ENCODE measurements at regions not wholly inside any gene's neighbourhood (a gene's known extent, or its start where the extent isn't known, plus 50 kb on each side); places are given as distances from the start of the nearest gene placed in this dataset.
"Not testable (repeated sequence)": the region's sequence is repeated elsewhere in the genome, so short reads cannot be mapped to it uniquely, and the experiment has no call there.

DNA sequence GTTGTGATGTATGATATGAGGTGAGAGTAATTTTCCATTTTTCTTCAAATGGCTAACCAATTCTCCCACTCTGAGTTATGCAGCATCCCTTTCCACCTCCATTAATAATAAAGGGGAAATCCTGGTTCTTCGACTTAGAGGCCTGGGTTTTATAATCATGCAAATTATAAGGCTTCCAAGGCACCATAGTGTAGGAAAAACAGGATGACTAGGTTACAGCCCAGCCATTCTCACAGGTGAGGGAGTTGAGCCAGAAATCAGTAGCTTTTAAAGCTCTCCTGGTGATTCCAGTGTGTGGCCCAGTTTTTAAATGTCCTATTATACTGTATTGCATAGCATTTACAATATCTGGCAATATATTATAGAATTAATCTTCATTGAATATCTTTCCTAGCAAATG, 203.1 kb downstream of the ARHGEF9 start:
- POLR2A ChIA-PET, result no interaction called here
- Mint-ChIP-seq H3K4me1 (no peaks in the 10 kb centered on the region), H3K36me3 (ENCODE audit: low read depth) (no peaks in the 10 kb centered on the region), H3K27me3 (no peaks in the 10 kb centered on the region), H3K27ac (no peak overlapping the region), H3K4me3 (no peak overlapping the region), H3K9me3 (ENCODE audit: low read depth) (no peaks in the 10 kb centered on the region)
- ATAC-seq (no peak), DNase-seq (no peak)
- intact Hi-C loops (cut with DNase I, micrococcal nuclease), result no loop called here
- CTCF ChIA-PET, result no interaction called here

DNA sequence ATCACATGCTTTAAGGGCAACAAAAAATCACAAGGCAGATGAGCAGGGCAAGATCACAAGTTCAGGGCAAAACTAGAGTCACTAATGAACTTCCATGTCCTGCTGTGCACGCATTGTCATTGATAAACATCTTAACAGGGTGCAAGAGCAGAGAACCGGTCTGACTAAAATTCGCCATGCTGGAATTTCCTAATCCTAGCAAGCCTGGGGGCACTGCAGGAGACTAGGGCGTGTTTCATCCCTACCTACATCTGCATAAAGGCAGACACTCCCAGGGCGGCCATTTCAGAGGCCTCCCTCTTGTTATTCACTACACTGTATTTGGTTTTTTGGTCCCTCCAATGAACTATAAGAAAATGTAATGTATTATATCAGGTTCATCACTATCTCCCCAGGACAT, 203.6 kb downstream of the ARHGEF9 start:
- H3K27me3 Mint-ChIP-seq, result no peaks in the 10 kb centered on the region
- no peaks in the 10 kb centered on the region for H3K9me3 Mint-ChIP-seq (ENCODE audit: low read depth)
- intact Hi-C loops (cut with DNase I, micrococcal nuclease), result no loop called here
- H3K27ac Mint-ChIP-seq, result no peak overlapping the region
- ChIA-PET POLR2A (no interaction called here), CTCF (no interaction called here)
- DNase-seq (no peak), ATAC-seq (no peak)
- no peaks in the 10 kb centered on the region for H3K4me1 Mint-ChIP-seq
- no peak overlapping the region for H3K4me3 Mint-ChIP-seq
- H3K36me3 Mint-ChIP-seq (ENCODE audit: low read depth), result no peaks in the 10 kb centered on the region

DNA sequence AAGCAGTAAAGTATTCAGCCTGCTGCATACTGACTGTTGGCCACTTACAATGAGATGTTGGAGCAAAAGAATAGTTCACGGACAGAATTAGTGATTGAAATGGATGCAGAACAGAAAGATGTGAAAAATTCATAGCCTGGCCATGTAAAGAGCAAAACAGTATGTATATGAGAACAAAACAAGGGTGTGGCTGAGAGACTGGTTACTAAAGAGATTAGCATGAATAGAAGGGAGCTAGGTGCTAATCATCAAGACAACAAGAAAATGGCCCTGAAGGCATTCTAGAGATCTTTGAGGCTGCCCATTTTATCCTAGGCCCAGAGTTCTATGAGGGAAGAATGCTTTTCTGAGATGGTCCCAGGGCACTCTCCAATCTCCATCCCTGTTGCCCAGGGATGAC, 208.5 kb downstream of the ARHGEF9 start:
- Mint-ChIP-seq H3K27me3 (no peaks in the 10 kb centered on the region), H3K4me3 (no peak overlapping the region), H3K9me3 (ENCODE audit: low read depth) (no peaks in the 10 kb centered on the region), H3K27ac (no peak overlapping the region), H3K4me1 (no peaks in the 10 kb centered on the region), H3K36me3 (ENCODE audit: low read depth) (no peaks in the 10 kb centered on the region)
- POLR2A ChIA-PET, result no interaction called here
- CTCF ChIA-PET, result no interaction called here
- DNase-seq, result no peak
- ATAC-seq, result no peak
- intact Hi-C loops (cut with DNase I, micrococcal nuclease), result no loop called here

DNA sequence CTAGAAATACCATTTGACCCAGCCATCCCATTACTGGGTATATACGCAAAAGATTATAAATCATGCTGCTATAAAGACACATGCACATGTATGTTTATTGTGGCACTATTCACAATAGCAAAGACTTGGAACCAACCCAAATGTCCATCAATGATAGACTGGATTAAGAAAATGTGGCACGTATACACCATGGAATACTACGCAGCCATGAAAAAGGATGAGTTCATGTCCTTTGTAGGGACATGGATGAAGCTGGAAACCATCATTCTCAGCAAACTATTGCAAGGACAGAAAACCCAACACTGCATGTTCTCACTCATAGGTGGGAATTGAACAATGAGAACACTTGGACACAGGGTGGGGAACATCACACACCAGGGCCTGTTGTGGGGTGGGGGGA, 209.3 kb downstream of the ARHGEF9 start:
- DNase-seq; H3K27me3 Mint-ChIP-seq; H3K9me3 Mint-ChIP-seq (ENCODE audit: low read depth); H3K36me3 Mint-ChIP-seq (ENCODE audit: low read depth); H3K4me3 Mint-ChIP-seq; H3K27ac Mint-ChIP-seq; ATAC-seq; H3K4me1 Mint-ChIP-seq; intact Hi-C loops (cut with DNase I, micrococcal nuclease); POLR2A ChIA-PET: not testable (repeated sequence)
- CTCF ChIA-PET, result interaction anchor here (0.6 kb wide), 1 partner anchor 1951 kb away, joined by 3 read pairs; no protein-coding TSS in a partner anchor

DNA sequence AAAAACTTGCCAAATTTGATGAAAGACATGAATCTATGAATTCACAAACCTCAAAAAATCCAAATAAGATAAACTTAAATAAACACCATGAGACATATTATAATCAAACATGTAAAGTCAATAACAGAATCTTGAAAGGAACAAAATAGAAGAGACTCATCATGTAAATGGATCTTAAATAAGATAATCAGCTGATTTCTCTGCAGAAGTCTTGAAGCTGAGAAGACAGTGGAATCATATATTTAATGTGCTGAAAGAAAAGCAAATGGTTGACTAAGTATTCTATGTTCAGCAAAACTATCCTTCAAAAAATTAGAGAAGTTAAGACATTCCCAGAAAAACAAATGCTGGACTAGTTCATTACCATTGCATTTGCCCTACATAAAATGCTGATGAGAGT, 215.7 kb upstream of the SPIN4 start:
- no peak overlapping the region for H3K4me3 Mint-ChIP-seq
- no peaks in the 10 kb centered on the region for H3K9me3 Mint-ChIP-seq (ENCODE audit: low read depth)
- ATAC-seq (no peak), DNase-seq (no peak)
- no peaks in the 10 kb centered on the region for H3K4me1 Mint-ChIP-seq
- intact Hi-C loops (cut with DNase I, micrococcal nuclease), result no loop called here
- ChIA-PET POLR2A (no interaction called here), CTCF (no interaction called here)
- H3K36me3 Mint-ChIP-seq (ENCODE audit: low read depth), result no peaks in the 10 kb centered on the region
- no peak overlapping the region for H3K27ac Mint-ChIP-seq
- peaks cover 2% of the 10 kb centered on the region for H3K27me3 Mint-ChIP-seq

DNA sequence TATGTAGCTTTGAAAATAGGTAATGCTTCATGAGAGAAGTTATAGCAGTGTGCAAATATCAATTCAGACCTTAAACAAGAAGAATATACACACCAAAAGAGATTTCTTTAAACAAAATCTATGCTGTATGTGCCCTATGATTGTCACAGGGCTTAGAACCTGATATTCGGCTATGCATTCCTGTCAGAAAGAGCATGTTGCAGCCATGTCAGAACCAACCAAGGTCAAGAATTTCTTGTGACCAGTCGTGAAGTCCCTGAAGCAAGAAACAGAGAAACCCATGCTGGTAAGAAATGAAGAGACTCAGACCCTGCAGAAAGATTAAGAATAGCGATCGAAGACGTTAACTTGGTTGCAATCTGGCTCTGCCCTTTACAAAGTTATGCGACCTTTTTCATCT, 210.3 kb upstream of the SPIN4 start:
- Mint-ChIP-seq H3K4me1 (peaks cover 16% of the 10 kb centered on the region), H3K4me3 (peak overlapping the region; percentile 95), H3K36me3 (ENCODE audit: low read depth) (peaks cover 9% of the 10 kb centered on the region), H3K27ac (peak overlapping the region; percentile 51), H3K9me3 (ENCODE audit: low read depth) (peaks cover 4% of the 10 kb centered on the region), H3K27me3 (no peaks in the 10 kb centered on the region)
- ATAC-seq (no peak), DNase-seq (no peak)
- POLR2A ChIA-PET, result no interaction called here
- intact Hi-C loops (cut with DNase I, micrococcal nuclease), result loop anchor here (1.0 to 5.0 kb wide), 2 partner anchors 209 to 644 kb away; partner anchors contain the start of genes SPIN4 (in 2 of the 2) and AMER1 (in 1 of the 2)
- CTCF ChIA-PET, result no interaction called here

DNA sequence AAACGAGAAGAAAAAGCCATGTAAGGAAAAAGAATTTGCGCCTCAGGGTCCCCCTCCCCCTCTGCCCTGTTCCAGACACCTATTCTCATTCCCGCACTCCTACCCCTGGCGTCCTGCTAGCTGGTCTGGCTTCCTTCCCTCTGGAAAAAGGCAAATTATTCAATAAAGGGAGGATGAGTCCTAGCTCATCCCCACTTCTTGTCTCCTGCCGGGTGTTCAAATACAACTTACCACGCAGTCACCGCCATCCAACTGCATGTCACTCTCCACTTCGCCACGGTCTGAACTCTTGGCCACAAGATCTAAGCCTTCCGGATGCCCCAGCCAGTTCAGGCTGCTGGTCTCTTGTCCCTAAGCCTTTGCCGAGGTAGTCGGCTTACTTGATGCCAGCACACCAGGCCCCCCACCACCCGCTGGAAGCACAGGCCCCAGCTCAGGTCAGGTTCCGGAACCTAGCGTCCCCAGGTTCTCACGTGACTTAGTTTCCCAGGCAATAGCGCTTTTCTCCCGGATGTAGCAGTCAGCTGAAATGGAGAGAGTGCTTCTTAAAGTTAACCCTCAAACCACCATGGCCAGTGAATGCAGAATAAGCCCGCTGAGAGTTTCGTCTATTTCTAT, 209.6 kb upstream of the SPIN4 start:
- ChIA-PET CTCF (interaction anchor here (0.7 kb wide), 1 partner anchor 47 kb away, joined by 3 read pairs; no protein-coding TSS in a partner anchor), POLR2A (no interaction called here)
- intact Hi-C loops (cut with DNase I, micrococcal nuclease), result loop anchor here (1.0 to 5.0 kb wide), 2 partner anchors 208 to 645 kb away; partner anchors contain the start of genes SPIN4 (in 2 of the 2) and AMER1 (in 1 of the 2)
- Mint-ChIP-seq H3K9me3 (ENCODE audit: low read depth) (peaks cover 5% of the 10 kb centered on the region), H3K4me3 (peak overlapping the region; percentile 95), H3K27ac (peak overlapping the region; percentile 92), H3K27me3 (no peaks in the 10 kb centered on the region), H3K4me1 (peaks cover 16% of the 10 kb centered on the region), H3K36me3 (ENCODE audit: low read depth) (peaks cover 11% of the 10 kb centered on the region)
- DNase-seq (peak; percentile 70), ATAC-seq (peak; percentile 94)

DNA sequence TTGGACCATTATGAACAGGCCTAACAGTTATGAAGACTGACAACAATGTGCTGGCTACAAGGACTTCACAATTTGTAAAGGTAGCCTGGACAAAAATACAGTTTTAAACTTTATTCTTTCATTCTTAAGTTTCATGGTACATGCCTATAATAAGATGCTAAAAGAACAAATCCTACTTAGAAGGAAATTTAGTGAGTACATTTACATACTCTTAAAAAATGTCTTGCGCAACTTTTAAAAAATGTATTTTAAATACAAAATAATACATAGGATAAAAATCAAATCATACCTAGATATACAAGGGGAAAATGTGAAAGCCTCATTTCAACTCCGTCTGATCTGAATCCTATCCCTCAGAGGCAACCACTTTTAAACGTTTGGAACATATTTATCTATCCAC, 200.7 kb upstream of the SPIN4 start:
- Mint-ChIP-seq H3K4me3 (no peak overlapping the region), H3K36me3 (ENCODE audit: low read depth) (peaks cover 26% of the 10 kb centered on the region), H3K27ac (no peak overlapping the region), H3K9me3 (ENCODE audit: low read depth) (peaks cover 12% of the 10 kb centered on the region), H3K4me1 (no peaks in the 10 kb centered on the region), H3K27me3 (no peaks in the 10 kb centered on the region)
- CTCF ChIA-PET, result no interaction called here
- no peak for ATAC-seq
- POLR2A ChIA-PET, result no interaction called here
- no peak for DNase-seq
- intact Hi-C loops (cut with DNase I, micrococcal nuclease), result no loop called here

DNA sequence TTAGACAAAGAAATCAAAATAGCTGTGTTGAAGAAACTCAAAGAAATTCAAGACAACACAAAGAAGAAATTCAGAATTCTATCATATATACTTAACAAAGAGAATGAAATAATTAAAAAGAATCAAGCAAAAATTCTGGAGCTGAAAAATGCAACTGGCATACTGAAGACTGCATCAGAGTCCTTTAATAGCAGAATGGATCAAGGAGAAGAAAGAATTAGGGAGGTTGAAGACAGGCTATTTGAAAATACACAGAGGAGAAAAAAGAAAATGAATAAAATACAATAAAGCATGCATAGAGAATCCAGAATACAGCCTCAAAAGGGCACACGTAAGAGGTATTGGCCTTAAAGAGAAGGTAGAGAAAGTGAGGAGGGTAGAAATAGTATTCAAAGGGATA, 179.5 kb upstream of the SPIN4 start:
- no peak for ATAC-seq
- no peak overlapping the region for H3K4me3 Mint-ChIP-seq

DNA sequence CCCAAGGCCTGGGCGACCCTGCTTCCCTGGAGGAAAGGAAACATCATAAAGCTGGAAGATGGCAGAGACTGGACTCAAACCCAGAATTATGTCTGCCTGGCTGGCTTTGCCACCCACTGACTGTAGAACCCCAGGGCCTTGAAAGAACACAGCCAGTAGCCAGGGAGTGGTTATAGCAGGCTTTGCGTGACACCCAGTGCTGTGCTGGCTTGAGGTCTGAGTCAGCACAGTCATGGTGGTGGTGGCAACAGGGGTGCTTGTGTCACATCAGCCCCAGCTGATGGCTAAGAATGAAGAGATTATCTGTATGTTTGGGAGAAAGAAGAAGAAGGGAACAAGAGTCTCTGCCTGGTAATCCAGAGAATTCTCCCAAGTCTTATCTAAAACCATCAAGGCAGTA, 178.8 kb upstream of the SPIN4 start:
- intact Hi-C loops (cut with DNase I, micrococcal nuclease), result no loop called here
- DNase-seq (no peak), ATAC-seq (no peak)
- Mint-ChIP-seq H3K4me3 (no peak overlapping the region), H3K9me3 (ENCODE audit: low read depth) (peaks cover 7% of the 10 kb centered on the region), H3K27me3 (no peaks in the 10 kb centered on the region), H3K27ac (no peak overlapping the region), H3K36me3 (ENCODE audit: low read depth) (peaks cover 21% of the 10 kb centered on the region), H3K4me1 (no peaks in the 10 kb centered on the region)
- ChIA-PET CTCF (no interaction called here), POLR2A (interaction anchor here (0.6 kb wide), 1 partner anchor 125 kb away, joined by 3 read pairs; no protein-coding TSS in a partner anchor)

More for the DNA sequence above, 179.5 kb upstream of the SPIN4 start:
- DNase-seq, result no peak
- peaks cover 9% of the 10 kb centered on the region for H3K9me3 Mint-ChIP-seq (ENCODE audit: low read depth)
- peaks cover 25% of the 10 kb centered on the region for H3K36me3 Mint-ChIP-seq (ENCODE audit: low read depth)
- ChIA-PET CTCF (no interaction called here), POLR2A (no interaction called here)
- H3K27me3 Mint-ChIP-seq, result no peaks in the 10 kb centered on the region
- H3K4me1 Mint-ChIP-seq, result no peaks in the 10 kb centered on the region
- no peak overlapping the region for H3K27ac Mint-ChIP-seq
- intact Hi-C loops (cut with DNase I, micrococcal nuclease), result no loop called here

DNA sequence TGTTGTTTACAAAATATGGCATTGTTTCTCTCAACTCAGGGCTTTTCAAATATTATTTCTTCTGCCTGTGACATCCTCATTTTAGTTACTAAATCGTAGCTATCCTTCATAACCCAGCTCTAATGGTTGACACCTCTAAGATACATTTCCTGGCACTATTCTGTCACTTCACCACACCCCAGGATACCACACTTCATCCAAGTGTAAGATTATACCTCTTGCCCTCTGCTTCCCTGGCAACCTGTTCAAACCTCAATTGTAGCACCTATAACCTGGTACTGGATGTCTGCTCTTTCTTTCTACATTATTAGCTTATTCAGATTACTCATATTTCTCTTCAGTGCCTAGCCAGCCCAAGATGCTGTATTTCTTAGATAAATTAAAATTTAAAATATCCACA, 175.7 kb upstream of the SPIN4 start:
- ATAC-seq, result no peak
- H3K4me3 Mint-ChIP-seq, result no peak overlapping the region
- H3K4me1 Mint-ChIP-seq, result no peaks in the 10 kb centered on the region
- H3K27ac Mint-ChIP-seq, result no peak overlapping the region
- ChIA-PET POLR2A (no interaction called here), CTCF (no interaction called here)
- DNase-seq, result no peak
- no peaks in the 10 kb centered on the region for H3K27me3 Mint-ChIP-seq
- intact Hi-C loops (cut with DNase I, micrococcal nuclease), result no loop called here
- H3K36me3 Mint-ChIP-seq (ENCODE audit: low read depth), result peaks cover 15% of the 10 kb centered on the region
- H3K9me3 Mint-ChIP-seq (ENCODE audit: low read depth), result peaks cover 5% of the 10 kb centered on the region

DNA sequence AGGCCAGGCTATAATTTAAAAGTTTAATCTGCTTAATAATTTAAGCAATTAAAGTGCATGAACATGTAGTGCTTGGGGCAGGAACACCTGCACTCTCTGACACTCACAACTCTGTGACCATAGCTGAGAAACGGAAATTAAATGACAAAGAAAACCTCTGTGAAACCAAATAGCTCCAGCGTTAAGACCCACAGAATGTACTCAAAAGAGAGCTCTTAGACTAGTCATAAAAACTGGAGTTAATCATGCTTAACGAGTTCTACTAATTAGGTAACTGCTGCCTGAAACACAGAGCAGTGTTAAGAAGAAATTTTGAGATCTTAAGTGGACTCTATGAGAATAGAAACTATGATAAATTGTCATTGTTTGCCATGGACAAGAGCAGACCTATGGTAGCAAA, 174.4 kb upstream of the SPIN4 start:
- POLR2A ChIA-PET, result no interaction called here
- no peak for ATAC-seq
- no peak overlapping the region for H3K4me3 Mint-ChIP-seq
- CTCF ChIA-PET, result interaction anchor here (0.6 kb wide), 1 partner anchor 219 kb away, joined by 3 read pairs; no protein-coding TSS in a partner anchor
- H3K27me3 Mint-ChIP-seq, result no peaks in the 10 kb centered on the region
- intact Hi-C loops (cut with DNase I, micrococcal nuclease), result no loop called here
- H3K4me1 Mint-ChIP-seq, result peaks cover under 1% of the 10 kb centered on the region
- no peak overlapping the region for H3K27ac Mint-ChIP-seq
- H3K9me3 Mint-ChIP-seq (ENCODE audit: low read depth), result peaks cover 3% of the 10 kb centered on the region
- H3K36me3 Mint-ChIP-seq (ENCODE audit: low read depth), result peaks cover 12% of the 10 kb centered on the region
- no peak for DNase-seq

Measured in activated CD4-positive, alpha-beta T cell treated with anti-CD3 and anti-CD28 coated beads for 36 hours (primary cell).